ENCODE measurements at regions not wholly inside any gene's neighbourhood (a gene's known extent, or its start where the extent isn't known, plus 50 kb on each side); places are given as distances from the start of the nearest gene placed in this dataset.

- TF ChIP-seq EZH2phosphoT487 (IDR thresholded peaks at IDR 0.05; ENCODE audit: low read depth) (no peak), CTCF (IDR thresholded peaks at IDR 0.05; ENCODE audit: low read depth, low read length) (no peak)
Measured at GRCh38 chr15:98596131-98596530, 52.2 kb upstream of the IGF1R start.

Data from OCI-LY3 (cell line).